SK-N-SH (cell line): ENCODE measurements at regions not wholly inside any gene's neighbourhood (a gene's known extent, or its start where the extent isn't known, plus 50 kb on each side); places are given as distances from the start of the nearest gene placed in this dataset.

ENCODE experiments used
- CHD2 ChIP-seq: fragments of 150-350 bp; IDR thresholded peaks from 2 replicates; pipeline ENCODE4 v1.6.1; 2018; ENCODE audit warnings: low read length; ENCODE audit not compliant: partially characterized antibody
- CTCF ChIP-seq: fragments of 200-600 bp; sonication (generic); IDR thresholded peaks from 2 replicates; pipeline ENCODE4 v1.6.1; 2017; ENCODE audit warnings: antibody characterized with exemption, mild to moderate bottlenecking, moderate library complexity
- ELF1 ChIP-seq: IDR thresholded peaks from 2 replicates; pipeline ENCODE4 v1.4.0; 2012
- EP300 ChIP-seq, 2 experiments: IDR thresholded peaks; 2 replicates each; pipeline versions ENCODE4 v1.4.0 to v1.6.1; 2012; ENCODE audit warnings: borderline replicate concordance in 1 of 2, low read depth in 1 of 2, low read length in 1 of 2
- EZH2phosphoT487 ChIP-seq: fragments of 200-600 bp; sonication (generic); IDR thresholded peaks from 2 replicates; pipeline ENCODE4 v1.6.1; 2017; ENCODE audit warnings: low read depth, mixed run types, mild to moderate bottlenecking, antibody characterized with exemption, moderate library complexity, borderline replicate concordance
- GATA2 ChIP-seq: sonication (generic); formaldehyde crosslinking; IDR thresholded peaks from 2 replicates; pipeline ENCODE4 v1.5.0; 2020; ENCODE audit warnings: mild to moderate bottlenecking, missing genetic modification reagents
- SIN3A ChIP-seq: IDR thresholded peaks from 2 replicates; pipeline ENCODE4 v1.6.1; 2012; ENCODE audit warnings: low read depth, mild to moderate bottlenecking, low read length, moderate library complexity, borderline replicate concordance
- TAF1 ChIP-seq: IDR thresholded peaks from 2 replicates; pipeline ENCODE4 v1.6.1; 2012; ENCODE audit warnings: low read depth, mild to moderate bottlenecking, low read length, moderate library complexity, borderline replicate concordance
- ZBTB33 ChIP-seq: IDR thresholded peaks from 2 replicates; pipeline ENCODE4 v1.4.0; 2012; ENCODE audit warnings: low read depth, borderline replicate concordance

GRCh38 chr10:35906155-35906554, 264.1 kb upstream of the FZD8 start:
- no peak for TF ChIP-seq TAF1
- TF ChIP-seq SIN3A: no peak
- TF ChIP-seq CHD2: no peak
- no peak for TF ChIP-seq CTCF
- no peak for TF ChIP-seq EZH2phosphoT487
- no peak for TF ChIP-seq ELF1
- no peak for TF ChIP-seq EP300 (IDR thresholded peaks at IDR 0.05; ENCODE audit: borderline replicate concordance in 1 of 2, low read depth in 1 of 2, low read length in 1 of 2)
- TF ChIP-seq GATA2: no peak
- no peak for TF ChIP-seq ZBTB33
